Left ventricle myocardium inferior (tissue), 1 donor: ENCODE measurements at regions not wholly inside any gene's neighbourhood (a gene's known extent, or its start where the extent isn't known, plus 50 kb on each side); places are given as distances from the start of the nearest gene placed in this dataset.

Experiments
- DNase-seq: peaks from one replicate; pipeline ENCODE4 v3.0.0-alpha.2; 2020
- H3K27ac ChIP-seq: fragments of 200-600 bp; replicated peaks from 2 replicates; pipeline ENCODE4 v1.8.0; 2021
- H3K27me3 ChIP-seq: fragments of 200-600 bp; 2 replicates; pipeline ENCODE4 v1.8.0; 2021; ENCODE audit warnings: low read depth
- H3K36me3 ChIP-seq: fragments of 200-600 bp; 2 replicates; pipeline ENCODE4 v1.8.0; 2021
- H3K4me1 ChIP-seq: fragments of 200-600 bp; 2 replicates; pipeline ENCODE4 v1.8.0; 2021
- H3K4me3 ChIP-seq: fragments of 200-600 bp; 2 replicates; pipeline ENCODE4 v1.8.0; 2021; ENCODE audit warnings: mild to moderate bottlenecking, moderate library complexity
- H3K9me3 ChIP-seq: fragments of 200-600 bp; replicated peaks from 2 replicates; pipeline ENCODE4 v1.8.0; 2021
- CTCF ChIP-seq: fragments of 200-600 bp; IDR thresholded peaks from 2 replicates; pipeline ENCODE4 v1.8.0; 2021; ENCODE audit warnings: antibody characterized with exemption, mild to moderate bottlenecking, borderline replicate concordance
- intact Hi-C: fragments of 100-400 bp; cut with micrococcal nuclease; formaldehyde crosslinking; loops from one replicate; pipeline ENCODE4 v1.11.0; 2022
- donor health status: DM: no; HTN: yes; CAD: no; lungs with severe emphysema.

- Histone ChIP-seq H3K4me3 (no peak overlapping the region), H3K27ac (no peak overlapping the region), H3K4me1 (peaks cover 4% of the 10 kb centered on the region), H3K27me3 (peaks cover 48% of the 10 kb centered on the region), H3K36me3 (no peaks in the 10 kb centered on the region), H3K9me3 (no peaks in the 10 kb centered on the region)
- intact Hi-C loops, result no loop called here
- no peak for DNase-seq
- TF ChIP-seq CTCF, result no peak
These were observed 145.5 kb upstream of the AGAP1 start for GRCh38 chr2:235348329-235348728.

GRCh38 chr2:235350234-235350633 is 143.6 kb upstream of the AGAP1 start:
- Histone ChIP-seq H3K27ac (no peak overlapping the region), H3K4me3 (no peak overlapping the region), H3K4me1 (peaks cover 4% of the 10 kb centered on the region), H3K27me3 (peaks cover 48% of the 10 kb centered on the region), H3K36me3 (no peaks in the 10 kb centered on the region), H3K9me3 (no peaks in the 10 kb centered on the region)
- no peak for DNase-seq
- intact Hi-C loops, result no loop called here
- no peak for TF ChIP-seq CTCF

- H3K9me3 ChIP-seq, result no peaks in the 10 kb centered on the region
- TF ChIP-seq CTCF, result no peak
- H3K27ac ChIP-seq, result no peak overlapping the region
- H3K4me1 ChIP-seq, result peaks cover 4% of the 10 kb centered on the region
- peaks cover 36% of the 10 kb centered on the region for H3K27me3 ChIP-seq
- H3K36me3 ChIP-seq, result no peaks in the 10 kb centered on the region
- intact Hi-C loops, result no loop called here
- no peak for DNase-seq
- H3K4me3 ChIP-seq, result no peak overlapping the region
These were observed 141.3 kb upstream of the AGAP1 start for GRCh38 chr2:235352541-235352940.

GRCh38 chr2:235357881-235358280 is 136.0 kb upstream of the AGAP1 start:
- H3K4me1 ChIP-seq, result no peaks in the 10 kb centered on the region
- no peaks in the 10 kb centered on the region for H3K9me3 ChIP-seq
- no peak for DNase-seq
- no peak overlapping the region for H3K4me3 ChIP-seq
- H3K36me3 ChIP-seq, result no peaks in the 10 kb centered on the region
- H3K27ac ChIP-seq, result no peak overlapping the region
- no peak for TF ChIP-seq CTCF
- intact Hi-C loops, result no loop called here
- H3K27me3 ChIP-seq, result peaks cover 22% of the 10 kb centered on the region

GRCh38 chr2:235358981-235359471 is 134.8 kb upstream of the AGAP1 start:
- DNase-seq, result no peak
- no peak overlapping the region for H3K4me3 ChIP-seq
- H3K9me3 ChIP-seq, result no peaks in the 10 kb centered on the region
- intact Hi-C loops, result no loop called here
- no peak for TF ChIP-seq CTCF
- no peaks in the 10 kb centered on the region for H3K36me3 ChIP-seq
- no peak overlapping the region for H3K27ac ChIP-seq
- H3K4me1 ChIP-seq, result no peaks in the 10 kb centered on the region
- peaks cover 34% of the 10 kb centered on the region for H3K27me3 ChIP-seq

- DNase-seq, result no peak
- no peaks in the 10 kb centered on the region for H3K36me3 ChIP-seq
- H3K27me3 ChIP-seq, result peaks cover 45% of the 10 kb centered on the region
- intact Hi-C loops, result no loop called here
- H3K27ac ChIP-seq, result no peak overlapping the region
- no peaks in the 10 kb centered on the region for H3K9me3 ChIP-seq
- H3K4me3 ChIP-seq, result no peak overlapping the region
- no peak for TF ChIP-seq CTCF
- no peaks in the 10 kb centered on the region for H3K4me1 ChIP-seq
These were observed 133.4 kb upstream of the AGAP1 start for GRCh38 chr2:235360446-235360845.
